ENCODE measurements at regions not wholly inside any gene's neighbourhood (a gene's known extent, or its start where the extent isn't known, plus 50 kb on each side); places are given as distances from the start of the nearest gene placed in this dataset.

GRCh38 chr9:107198718-107199117, 84.4 kb upstream of the RAD23B start:
- TF ChIP-seq POLR2A (IDR thresholded peaks at IDR 0.05; ENCODE audit: low read length) (no peak), GATA1 (IDR thresholded peaks at IDR 0.05; ENCODE audit: low read depth, low read length) (no peak)
